GM12865 (cell line): ENCODE measurements at regions not wholly inside any gene's neighbourhood (a gene's known extent, or its start where the extent isn't known, plus 50 kb on each side); places are given as distances from the start of the nearest gene placed in this dataset.

Source experiments
- DNase-seq: peaks from one replicate; pipeline ENCODE4 v3.0.0; 2010; ENCODE audit warnings: low read depth
- H3K4me3 ChIP-seq: 2 replicates; pipeline ENCODE4 v1.5.1; 2011; ENCODE audit warnings: mild to moderate bottlenecking, low read depth, low read length, control low read depth
- CTCF ChIP-seq: IDR thresholded peaks from 2 replicates; pipeline ENCODE4 v1.5.1; 2011; ENCODE audit warnings: low read length, control low read depth, low read depth, inconsistent platforms; ENCODE audit not compliant: insufficient read depth; ENCODE audit errors: missing control alignments

DNA sequence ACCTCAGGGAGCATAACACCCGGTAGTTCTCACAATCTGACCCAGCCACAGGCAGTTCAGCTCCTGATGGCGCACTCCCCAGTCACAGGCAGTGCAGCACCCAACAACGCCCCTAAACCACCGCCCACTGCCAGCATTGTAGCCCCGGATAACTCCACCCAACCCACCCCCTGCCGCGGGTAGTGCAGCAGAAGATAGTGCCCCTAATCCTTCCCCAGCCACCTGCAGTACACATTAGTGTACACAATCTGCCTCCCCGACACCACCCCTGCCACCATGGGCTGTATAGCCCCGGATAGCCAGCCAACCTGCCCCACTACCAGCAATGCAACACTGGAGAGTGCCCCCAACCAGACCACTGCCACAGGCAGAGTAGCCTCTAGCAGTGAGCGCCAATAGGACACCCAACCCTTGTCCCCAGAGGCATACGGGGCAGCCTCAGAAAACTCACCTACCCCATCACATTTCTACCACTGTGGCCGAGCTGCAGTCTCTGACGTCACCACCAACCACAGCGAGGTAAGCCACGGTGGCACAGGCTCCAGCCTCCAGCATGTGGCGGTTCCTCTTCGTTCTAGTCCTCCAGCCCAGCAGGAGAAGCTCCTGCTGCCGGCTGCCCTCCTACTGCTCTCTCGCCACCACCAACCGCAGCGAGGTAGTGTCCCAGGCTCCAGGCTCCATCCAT is 877.3 kb downstream of the KCNJ18 start:
- no peak for DNase-seq
- no peak overlapping the region for H3K4me3 ChIP-seq
- no peak for TF ChIP-seq CTCF

DNA sequence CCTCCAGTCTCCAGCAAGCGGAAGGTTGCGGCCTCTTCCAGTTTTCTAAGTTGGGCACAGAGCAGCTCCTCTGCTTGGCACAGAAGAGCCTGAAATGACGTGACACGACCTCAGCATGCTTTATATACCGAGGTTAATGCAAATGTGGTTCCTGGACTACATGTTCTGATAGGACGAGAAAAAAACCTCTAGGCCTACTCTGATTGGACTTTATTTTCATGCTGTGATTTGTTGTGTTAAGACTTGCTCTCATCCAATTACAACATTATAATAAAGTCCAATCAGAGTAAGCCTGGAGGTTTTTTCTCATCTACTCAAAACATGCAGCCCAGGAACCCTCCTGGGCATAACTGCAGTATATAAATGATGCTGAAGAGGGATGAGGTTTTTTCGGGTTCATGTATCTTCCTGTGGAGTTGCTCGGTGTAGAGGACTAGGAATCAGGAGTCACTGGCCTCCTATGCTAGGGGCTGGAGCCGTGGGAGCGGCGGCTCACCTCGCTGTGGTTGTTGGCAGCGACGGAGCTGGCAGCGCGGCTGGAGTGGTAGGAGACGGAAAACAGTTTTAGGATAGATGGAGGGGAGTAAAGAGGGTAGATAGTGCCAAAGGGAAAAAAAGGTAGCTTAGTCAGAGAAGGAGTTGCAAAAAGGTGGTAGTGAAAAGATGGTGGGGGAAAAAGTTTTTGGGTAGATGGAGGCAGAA is 878.0 kb downstream of the KCNJ18 start:
- TF ChIP-seq CTCF: no peak
- DNase-seq: no peak

DNA sequence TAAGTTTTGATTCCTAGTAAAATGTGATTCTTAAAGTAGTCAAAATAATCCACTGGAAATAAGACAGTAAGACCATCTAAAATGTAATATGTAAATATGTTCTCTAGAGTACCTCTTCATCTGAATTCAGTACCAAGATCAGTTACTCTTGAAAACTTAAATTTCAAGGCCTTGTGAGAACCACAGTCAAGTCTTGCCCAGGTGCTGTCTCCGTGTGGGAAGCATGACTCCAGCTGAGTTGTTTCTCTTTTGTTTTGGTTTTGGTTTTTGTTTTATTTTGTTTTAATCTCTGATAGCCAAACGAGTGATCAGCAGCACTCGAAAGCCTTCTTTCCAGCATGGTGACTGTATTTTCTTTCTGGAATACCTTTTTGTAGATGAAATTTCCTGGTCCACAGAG is 907.0 kb downstream of the KCNJ18 start:
- no peak overlapping the region for H3K4me3 ChIP-seq
- no peak for TF ChIP-seq CTCF
- DNase-seq: no peak

More for the DNA sequence above, 878.0 kb downstream of the KCNJ18 start:
- no peak overlapping the region for H3K4me3 ChIP-seq

GRCh38 chr17:22600644-22601298 is 908.4 kb downstream of the KCNJ18 start:
- no peak overlapping the region for H3K4me3 ChIP-seq
- no peak for TF ChIP-seq CTCF
- peak; percentile 6 for DNase-seq
